ENCODE measurements at regions not wholly inside any gene's neighbourhood (a gene's known extent, or its start where the extent isn't known, plus 50 kb on each side); places are given as distances from the start of the nearest gene placed in this dataset.
"Not testable (repeated sequence)": the region's sequence is repeated elsewhere in the genome, so short reads cannot be mapped to it uniquely, and the experiment has no call there.

GRCh38 chr4:126614356-126614855 lies 1018.4 kb upstream of the INTU start:
- H3K4me3 Mint-ChIP-seq, result no peak overlapping the region
- H3K9me3 Mint-ChIP-seq, result peaks cover 7% of the 10 kb centered on the region
- no peaks in the 10 kb centered on the region for H3K4me1 Mint-ChIP-seq (ENCODE audit: low read depth)
- H3K27me3 Mint-ChIP-seq (ENCODE audit: low read depth), result no peaks in the 10 kb centered on the region
- DNase-seq (no peak), ATAC-seq (no peak)
- H3K36me3 Mint-ChIP-seq (ENCODE audit: insufficient read depth), result no peaks in the 10 kb centered on the region

- no peaks in the 10 kb centered on the region for H3K27me3 Mint-ChIP-seq (ENCODE audit: low read depth)
- DNase-seq (no peak), ATAC-seq (no peak)
- no peaks in the 10 kb centered on the region for H3K36me3 Mint-ChIP-seq (ENCODE audit: insufficient read depth)
- no peaks in the 10 kb centered on the region for H3K4me1 Mint-ChIP-seq (ENCODE audit: low read depth)
- H3K9me3 Mint-ChIP-seq, result peaks cover 9% of the 10 kb centered on the region
- H3K4me3 Mint-ChIP-seq, result no peak overlapping the region
Observed at GRCh38 chr4:126616795-126617194, 1016.0 kb upstream of the INTU start.

GRCh38 chr4:126627255-126627654 lies 1005.5 kb upstream of the INTU start:
- ATAC-seq (no peak), DNase-seq (no peak)
- Mint-ChIP-seq H3K4me3 (no peak overlapping the region), H3K4me1 (ENCODE audit: low read depth) (no peaks in the 10 kb centered on the region), H3K9me3 (no peaks in the 10 kb centered on the region), H3K27me3 (ENCODE audit: low read depth) (no peaks in the 10 kb centered on the region), H3K36me3 (ENCODE audit: insufficient read depth) (no peaks in the 10 kb centered on the region)

GRCh38 chr4:126628933-126629332 lies 1003.8 kb upstream of the INTU start:
- Mint-ChIP-seq H3K36me3 (ENCODE audit: insufficient read depth) (no peaks in the 10 kb centered on the region), H3K4me1 (ENCODE audit: low read depth) (no peaks in the 10 kb centered on the region), H3K4me3 (no peak overlapping the region), H3K9me3 (no peaks in the 10 kb centered on the region), H3K27me3 (ENCODE audit: low read depth) (no peaks in the 10 kb centered on the region)
- ATAC-seq (no peak), DNase-seq (no peak)

DNA sequence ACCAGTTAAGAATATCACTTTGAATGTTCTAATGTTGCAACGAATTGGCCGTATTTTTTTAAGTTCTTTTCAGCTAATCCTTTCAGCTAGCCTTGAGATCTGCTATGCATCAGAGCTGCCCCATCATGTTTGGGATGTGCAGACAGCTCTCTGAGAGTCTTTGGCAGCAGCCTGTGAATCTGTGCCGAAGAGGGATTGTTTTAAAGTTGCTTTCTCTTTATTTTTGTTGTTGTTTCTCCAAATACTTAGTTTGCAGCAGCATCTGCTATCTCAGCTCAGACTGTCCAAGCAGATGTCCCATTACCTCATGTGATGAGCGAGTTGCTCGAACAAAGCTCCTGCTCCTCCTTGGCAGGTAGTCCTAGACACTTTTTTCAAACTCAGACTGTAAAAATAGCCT lies 1002.5 kb upstream of the INTU start:
- DNase-seq (no peak), ATAC-seq (no peak)
- H3K27me3 Mint-ChIP-seq (ENCODE audit: low read depth), result no peaks in the 10 kb centered on the region
- no peak overlapping the region for H3K4me3 Mint-ChIP-seq
- no peaks in the 10 kb centered on the region for H3K4me1 Mint-ChIP-seq (ENCODE audit: low read depth)
- no peaks in the 10 kb centered on the region for H3K36me3 Mint-ChIP-seq (ENCODE audit: insufficient read depth)
- H3K9me3 Mint-ChIP-seq, result no peaks in the 10 kb centered on the region

DNA sequence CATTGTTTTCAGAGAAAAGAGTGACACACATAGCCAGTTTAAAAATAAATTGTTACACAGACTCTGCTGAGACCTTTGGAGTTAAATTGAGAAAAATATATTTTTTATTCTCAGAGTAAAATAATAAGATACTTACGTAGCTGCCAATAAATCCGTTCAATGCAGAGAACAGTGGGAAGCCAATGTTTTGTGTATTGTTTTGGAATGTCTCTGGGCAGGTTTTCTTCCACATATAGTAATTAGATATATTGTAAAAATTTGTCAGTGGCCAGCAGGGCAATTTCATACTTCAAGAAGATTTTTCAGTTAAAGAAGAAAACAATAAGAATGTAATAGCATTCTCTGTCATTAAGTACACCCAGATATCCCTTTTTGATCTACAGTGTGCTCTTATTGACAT lies 999.5 kb upstream of the INTU start:
- H3K4me3 Mint-ChIP-seq, result no peak overlapping the region
- H3K27me3 Mint-ChIP-seq (ENCODE audit: low read depth), result no peaks in the 10 kb centered on the region
- H3K4me1 Mint-ChIP-seq (ENCODE audit: low read depth), result no peaks in the 10 kb centered on the region
- ATAC-seq, result no peak
- H3K9me3 Mint-ChIP-seq, result no peaks in the 10 kb centered on the region
- DNase-seq, result no peak
- H3K36me3 Mint-ChIP-seq (ENCODE audit: insufficient read depth), result no peaks in the 10 kb centered on the region

- Mint-ChIP-seq H3K4me3 (no peak overlapping the region), H3K9me3 (peaks cover 9% of the 10 kb centered on the region), H3K36me3 (ENCODE audit: insufficient read depth) (no peaks in the 10 kb centered on the region), H3K27me3 (ENCODE audit: low read depth) (no peaks in the 10 kb centered on the region), H3K4me1 (ENCODE audit: low read depth) (no peaks in the 10 kb centered on the region)
- ATAC-seq (no peak), DNase-seq (no peak)
Observed at GRCh38 chr4:126637706-126638105, 995.1 kb upstream of the INTU start.

GRCh38 chr4:126647320-126647719 lies 985.4 kb upstream of the INTU start:
- peaks cover under 1% of the 10 kb centered on the region for H3K9me3 Mint-ChIP-seq
- no peaks in the 10 kb centered on the region for H3K36me3 Mint-ChIP-seq (ENCODE audit: insufficient read depth)
- no peaks in the 10 kb centered on the region for H3K27me3 Mint-ChIP-seq (ENCODE audit: low read depth)
- no peaks in the 10 kb centered on the region for H3K4me1 Mint-ChIP-seq (ENCODE audit: low read depth)
- ATAC-seq, result no peak
- H3K4me3 Mint-ChIP-seq, result no peak overlapping the region
- no peak for DNase-seq

- DNase-seq (no peak), ATAC-seq (no peak)
- Mint-ChIP-seq H3K36me3 (ENCODE audit: insufficient read depth) (no peaks in the 10 kb centered on the region), H3K27me3 (ENCODE audit: low read depth) (no peaks in the 10 kb centered on the region), H3K4me1 (ENCODE audit: low read depth) (no peaks in the 10 kb centered on the region), H3K9me3 (no peaks in the 10 kb centered on the region), H3K4me3 (no peak overlapping the region)
Observed at GRCh38 chr4:126647756-126648397, 984.9 kb upstream of the INTU start.

DNA sequence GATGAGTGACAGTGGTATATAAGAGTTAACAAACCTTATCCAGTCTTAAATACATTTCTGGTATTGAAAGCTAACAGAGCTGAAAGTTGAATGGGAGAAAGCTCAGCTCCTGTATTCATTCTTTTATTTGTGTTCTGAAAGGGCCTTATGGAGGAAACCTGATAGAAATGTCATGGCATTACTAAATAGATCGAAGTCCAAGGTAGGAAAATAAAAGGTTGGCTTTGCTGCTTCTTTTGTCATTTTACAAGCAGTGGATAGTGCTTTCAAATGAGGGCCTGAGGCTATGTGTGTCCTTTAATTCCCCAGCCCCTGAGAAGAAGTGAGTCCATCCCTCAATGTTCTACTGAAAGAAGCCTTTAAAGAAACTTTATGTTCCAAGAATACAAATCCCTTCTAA lies 974.3 kb upstream of the INTU start:
- ATAC-seq, result no peak
- no peaks in the 10 kb centered on the region for H3K27me3 Mint-ChIP-seq (ENCODE audit: low read depth)
- H3K9me3 Mint-ChIP-seq, result no peaks in the 10 kb centered on the region
- DNase-seq, result no peak
- H3K4me1 Mint-ChIP-seq (ENCODE audit: low read depth), result no peaks in the 10 kb centered on the region
- no peaks in the 10 kb centered on the region for H3K36me3 Mint-ChIP-seq (ENCODE audit: insufficient read depth)
- no peak overlapping the region for H3K4me3 Mint-ChIP-seq

DNA sequence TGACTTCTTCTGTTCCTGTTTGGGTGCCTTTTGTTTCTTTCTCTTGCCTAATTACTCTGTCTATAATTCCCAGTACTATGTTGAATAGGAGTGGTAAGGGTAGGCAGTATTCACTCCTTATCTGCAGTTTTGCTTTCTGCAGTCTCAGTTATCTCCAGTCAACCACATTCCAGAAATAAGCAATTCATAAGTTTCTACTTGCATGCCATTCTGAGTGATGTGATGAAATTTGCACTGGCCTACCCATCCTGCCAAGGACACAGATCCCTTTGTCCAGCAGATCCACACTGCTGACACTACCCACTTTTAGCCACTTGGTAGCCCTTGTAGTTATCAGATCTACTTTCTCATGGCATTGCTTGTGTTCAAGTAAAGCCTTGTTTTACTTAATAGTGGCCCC lies 971.6 kb upstream of the INTU start:
- H3K4me3 Mint-ChIP-seq, result no peak overlapping the region
- no peak for DNase-seq
- H3K27me3 Mint-ChIP-seq (ENCODE audit: low read depth), result no peaks in the 10 kb centered on the region
- H3K4me1 Mint-ChIP-seq (ENCODE audit: low read depth), result no peaks in the 10 kb centered on the region
- H3K36me3 Mint-ChIP-seq (ENCODE audit: insufficient read depth), result no peaks in the 10 kb centered on the region
- H3K9me3 Mint-ChIP-seq, result peaks cover 5% of the 10 kb centered on the region
- ATAC-seq, result no peak

DNA sequence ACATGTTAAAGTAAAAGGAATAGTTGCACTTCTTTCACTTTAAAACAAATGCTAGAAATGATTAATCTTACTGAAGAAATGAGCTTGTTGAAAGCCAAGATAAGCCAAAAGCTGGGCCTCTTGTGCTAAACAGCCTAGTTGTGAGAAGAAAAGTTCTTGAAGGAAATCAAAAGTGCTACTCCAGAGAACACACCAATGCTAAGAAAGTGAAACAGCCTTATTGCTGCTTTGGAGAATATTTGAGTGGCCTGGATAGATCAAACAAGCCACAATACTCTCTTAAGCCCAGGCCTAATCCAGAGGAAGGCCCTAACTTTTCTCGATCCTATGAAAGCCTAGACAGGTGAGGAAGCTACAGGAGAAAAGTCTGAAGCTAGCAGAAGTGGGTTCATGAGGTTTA lies 967.9 kb upstream of the INTU start:
- Mint-ChIP-seq H3K9me3 (peaks cover 5% of the 10 kb centered on the region), H3K36me3 (ENCODE audit: insufficient read depth) (no peaks in the 10 kb centered on the region), H3K27me3 (ENCODE audit: low read depth) (no peaks in the 10 kb centered on the region), H3K4me1 (ENCODE audit: low read depth) (no peaks in the 10 kb centered on the region), H3K4me3 (no peak overlapping the region)
- DNase-seq (no peak), ATAC-seq (no peak)

- not testable (repeated sequence) for DNase-seq; H3K4me3 Mint-ChIP-seq; H3K36me3 Mint-ChIP-seq (ENCODE audit: insufficient read depth); H3K27me3 Mint-ChIP-seq (ENCODE audit: low read depth); H3K4me1 Mint-ChIP-seq (ENCODE audit: low read depth); ATAC-seq
- peaks cover 12% of the 10 kb centered on the region for H3K9me3 Mint-ChIP-seq
Observed at GRCh38 chr4:126670038-126670437, 962.7 kb upstream of the INTU start.

- ATAC-seq (no peak), DNase-seq (no peak)
- no peak overlapping the region for H3K4me3 Mint-ChIP-seq
- H3K27me3 Mint-ChIP-seq (ENCODE audit: low read depth), result no peaks in the 10 kb centered on the region
- no peaks in the 10 kb centered on the region for H3K9me3 Mint-ChIP-seq
- no peaks in the 10 kb centered on the region for H3K4me1 Mint-ChIP-seq (ENCODE audit: low read depth)
- H3K36me3 Mint-ChIP-seq (ENCODE audit: insufficient read depth), result no peaks in the 10 kb centered on the region
Observed at GRCh38 chr4:126678618-126679017, 954.1 kb upstream of the INTU start.

- H3K4me3 Mint-ChIP-seq, result no peak overlapping the region
- ATAC-seq (no peak), DNase-seq (no peak)
- H3K9me3 Mint-ChIP-seq, result no peaks in the 10 kb centered on the region
- H3K4me1 Mint-ChIP-seq (ENCODE audit: low read depth), result no peaks in the 10 kb centered on the region
- no peaks in the 10 kb centered on the region for H3K27me3 Mint-ChIP-seq (ENCODE audit: low read depth)
- H3K36me3 Mint-ChIP-seq (ENCODE audit: insufficient read depth), result no peaks in the 10 kb centered on the region
Observed at GRCh38 chr4:126679303-126679702, 953.5 kb upstream of the INTU start.

- ATAC-seq (no peak), DNase-seq (no peak)
- no peaks in the 10 kb centered on the region for H3K27me3 Mint-ChIP-seq (ENCODE audit: low read depth)
- H3K36me3 Mint-ChIP-seq (ENCODE audit: insufficient read depth), result no peaks in the 10 kb centered on the region
- H3K4me3 Mint-ChIP-seq, result no peak overlapping the region
- H3K9me3 Mint-ChIP-seq, result no peaks in the 10 kb centered on the region
- H3K4me1 Mint-ChIP-seq (ENCODE audit: low read depth), result no peaks in the 10 kb centered on the region
Observed at GRCh38 chr4:126682250-126682649, 950.5 kb upstream of the INTU start.
